ENCODE measurements at regions not wholly inside any gene's neighbourhood (a gene's known extent, or its start where the extent isn't known, plus 50 kb on each side); places are given as distances from the start of the nearest gene placed in this dataset.
"Not testable (repeated sequence)": the region's sequence is repeated elsewhere in the genome, so short reads cannot be mapped to it uniquely, and the experiment has no call there.

DNA sequence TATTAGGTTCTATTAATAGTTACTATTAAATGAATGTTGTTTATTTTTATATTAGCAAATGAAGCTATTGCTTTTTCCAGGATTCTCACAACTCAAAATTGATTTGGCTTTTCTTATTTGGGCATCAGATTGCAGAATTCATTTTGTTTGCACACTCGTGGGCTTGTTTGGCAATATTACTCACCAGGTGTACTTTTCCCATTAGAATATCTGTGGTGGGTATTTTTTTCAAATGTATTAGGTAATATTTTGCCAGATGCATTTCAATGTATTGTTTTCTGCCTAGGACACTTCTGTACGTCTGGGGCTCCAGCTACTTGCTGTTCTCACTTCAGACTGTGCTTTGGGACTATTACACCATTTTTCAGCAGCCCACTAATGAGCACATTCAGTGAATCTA, 108.0 kb upstream of the GHR start:
- no peaks in the 10 kb centered on the region for H3K4me1 ChIP-seq (ENCODE audit: control insufficient read depth in 3 of 3, insufficient read depth in 3 of 3, low read length in 3 of 3)
- H3K27ac ChIP-seq (ENCODE audit: low read depth, low read length): no peak overlapping the region

GRCh38 chr5:42317575-42317974, 105.7 kb upstream of the GHR start:
- Histone ChIP-seq H3K36me3 (ENCODE audit: control insufficient read depth in 3 of 3, insufficient read depth in 3 of 3, low read length in 3 of 3) (no peaks in the 10 kb centered on the region), H3K4me1 (ENCODE audit: control insufficient read depth in 3 of 3, insufficient read depth in 3 of 3, low read length in 3 of 3) (no peaks in the 10 kb centered on the region), H3K27me3 (ENCODE audit: control insufficient read depth in 3 of 3, insufficient read depth in 3 of 3, low read length in 3 of 3) (no peaks in the 10 kb centered on the region), H3K4me3 (ENCODE audit: low read length in 3 of 3) (no peak overlapping the region), H3K27ac (ENCODE audit: low read depth, low read length) (no peak overlapping the region), H3K9ac (ENCODE audit: low read depth in 1 of 3, low read length in 3 of 3) (no peak overlapping the region), H3K9me3 (ENCODE audit: control insufficient read depth in 3 of 3, low read length in 3 of 3) (peaks cover 0 to 4% (median 0%) of the 10 kb centered on the region in 3 donors)

More for the DNA sequence above, 108.0 kb upstream of the GHR start:
- H3K27me3 ChIP-seq (ENCODE audit: control insufficient read depth in 3 of 3, insufficient read depth in 3 of 3, low read length in 3 of 3): no peaks in the 10 kb centered on the region
- no peaks in the 10 kb centered on the region for H3K36me3 ChIP-seq (ENCODE audit: control insufficient read depth in 3 of 3, insufficient read depth in 3 of 3, low read length in 3 of 3)
- no peaks in the 10 kb centered on the region for H3K9me3 ChIP-seq (ENCODE audit: control insufficient read depth in 3 of 3, low read length in 3 of 3)
- H3K9ac ChIP-seq (ENCODE audit: low read depth in 1 of 3, low read length in 3 of 3): no peak overlapping the region
- no peak overlapping the region for H3K4me3 ChIP-seq (ENCODE audit: low read length in 3 of 3)

GRCh38 chr5:42319546-42319945, 103.7 kb upstream of the GHR start:
- H3K4me3 ChIP-seq (ENCODE audit: low read length in 3 of 3); H3K27me3 ChIP-seq (ENCODE audit: control insufficient read depth in 3 of 3, insufficient read depth in 3 of 3, low read length in 3 of 3); H3K9ac ChIP-seq (ENCODE audit: low read depth in 1 of 3, low read length in 3 of 3); H3K36me3 ChIP-seq (ENCODE audit: control insufficient read depth in 3 of 3, insufficient read depth in 3 of 3, low read length in 3 of 3); H3K27ac ChIP-seq (ENCODE audit: low read depth, low read length); H3K9me3 ChIP-seq (ENCODE audit: control insufficient read depth in 3 of 3, low read length in 3 of 3); H3K4me1 ChIP-seq (ENCODE audit: control insufficient read depth in 3 of 3, insufficient read depth in 3 of 3, low read length in 3 of 3): not testable (repeated sequence)

DNA sequence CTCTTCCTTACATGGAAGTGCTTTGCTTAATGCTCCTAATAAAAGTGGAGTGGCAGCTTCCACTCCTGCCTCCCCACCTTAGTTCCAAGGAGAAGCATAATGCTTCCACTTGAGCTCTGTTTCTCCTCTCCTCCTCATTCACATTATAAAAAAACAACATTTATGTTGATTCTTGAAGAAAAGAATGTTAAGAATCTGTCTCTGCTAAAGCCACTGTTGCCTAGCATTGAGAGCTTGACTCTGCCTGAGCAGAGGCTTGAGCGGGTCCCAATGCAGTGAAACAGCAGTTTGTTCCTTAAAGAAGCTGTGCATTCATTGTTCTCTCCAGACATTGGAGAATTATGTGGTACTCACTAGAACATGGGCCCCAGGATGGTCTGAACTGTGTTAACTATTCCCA, 101.5 kb upstream of the GHR start:
- H3K27me3 ChIP-seq (ENCODE audit: control insufficient read depth in 3 of 3, insufficient read depth in 3 of 3, low read length in 3 of 3): no peaks in the 10 kb centered on the region
- H3K4me1 ChIP-seq (ENCODE audit: control insufficient read depth in 3 of 3, insufficient read depth in 3 of 3, low read length in 3 of 3): no peaks in the 10 kb centered on the region
- no peak overlapping the region for H3K9ac ChIP-seq (ENCODE audit: low read depth in 1 of 3, low read length in 3 of 3)
- no peak overlapping the region for H3K4me3 ChIP-seq (ENCODE audit: low read length in 3 of 3)
- peaks cover 0 to 4% (median 0%) of the 10 kb centered on the region in 3 donors for H3K9me3 ChIP-seq (ENCODE audit: control insufficient read depth in 3 of 3, low read length in 3 of 3)
- no peaks in the 10 kb centered on the region for H3K36me3 ChIP-seq (ENCODE audit: control insufficient read depth in 3 of 3, insufficient read depth in 3 of 3, low read length in 3 of 3)
- H3K27ac ChIP-seq (ENCODE audit: low read depth, low read length): no peak overlapping the region

DNA sequence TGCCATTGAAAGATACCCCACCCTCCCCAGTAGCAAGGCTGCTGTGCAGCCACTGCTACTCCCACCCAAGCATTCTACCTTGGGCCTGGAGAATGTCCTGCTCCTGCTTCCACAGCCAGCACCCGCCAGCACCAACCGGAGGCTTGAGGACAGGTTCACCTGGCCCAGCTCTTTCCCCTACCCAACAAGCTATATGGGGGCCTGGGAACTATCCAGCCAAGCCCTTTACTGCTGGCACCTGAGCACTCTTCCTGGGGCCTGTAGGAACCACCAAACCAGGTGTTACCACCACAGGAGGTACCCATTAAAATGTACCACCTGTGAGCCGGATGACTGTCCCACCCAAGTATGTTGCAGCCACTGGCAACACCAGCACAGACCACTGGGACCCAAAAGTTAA, 86.1 kb upstream of the GHR start:
- no peak overlapping the region for H3K27ac ChIP-seq (ENCODE audit: low read depth, low read length)
- H3K9me3 ChIP-seq (ENCODE audit: control insufficient read depth in 3 of 3, low read length in 3 of 3): peaks cover 0 to 6% (median 0%) of the 10 kb centered on the region in 3 donors

GRCh38 chr5:42337607-42338006, 85.6 kb upstream of the GHR start:
- Histone ChIP-seq H3K9me3 (ENCODE audit: control insufficient read depth in 3 of 3, low read length in 3 of 3) (peaks cover 0 to 6% (median 0%) of the 10 kb centered on the region in 3 donors), H3K27me3 (ENCODE audit: control insufficient read depth in 3 of 3, insufficient read depth in 3 of 3, low read length in 3 of 3) (no peaks in the 10 kb centered on the region), H3K36me3 (ENCODE audit: control insufficient read depth in 3 of 3, insufficient read depth in 3 of 3, low read length in 3 of 3) (no peaks in the 10 kb centered on the region)

More for the DNA sequence above, 86.1 kb upstream of the GHR start:
- no peaks in the 10 kb centered on the region for H3K36me3 ChIP-seq (ENCODE audit: control insufficient read depth in 3 of 3, insufficient read depth in 3 of 3, low read length in 3 of 3)
- no peak overlapping the region for H3K9ac ChIP-seq (ENCODE audit: low read depth in 1 of 3, low read length in 3 of 3)
- no peak overlapping the region for H3K4me3 ChIP-seq (ENCODE audit: low read length in 3 of 3)
- H3K4me1 ChIP-seq (ENCODE audit: control insufficient read depth in 3 of 3, insufficient read depth in 3 of 3, low read length in 3 of 3): no peaks in the 10 kb centered on the region
- no peaks in the 10 kb centered on the region for H3K27me3 ChIP-seq (ENCODE audit: control insufficient read depth in 3 of 3, insufficient read depth in 3 of 3, low read length in 3 of 3)

GRCh38 chr5:42338136-42338535, 85.1 kb upstream of the GHR start:
- no peak overlapping the region for H3K9ac ChIP-seq (ENCODE audit: low read depth in 1 of 3, low read length in 3 of 3)
- no peak overlapping the region for H3K4me3 ChIP-seq (ENCODE audit: low read length in 3 of 3)
- H3K9me3 ChIP-seq (ENCODE audit: control insufficient read depth in 3 of 3, low read length in 3 of 3): peaks cover 0 to 6% (median 0%) of the 10 kb centered on the region in 3 donors
- H3K36me3 ChIP-seq (ENCODE audit: control insufficient read depth in 3 of 3, insufficient read depth in 3 of 3, low read length in 3 of 3): no peaks in the 10 kb centered on the region
- no peaks in the 10 kb centered on the region for H3K4me1 ChIP-seq (ENCODE audit: control insufficient read depth in 3 of 3, insufficient read depth in 3 of 3, low read length in 3 of 3)
- H3K27ac ChIP-seq (ENCODE audit: low read depth, low read length): no peak overlapping the region
- no peaks in the 10 kb centered on the region for H3K27me3 ChIP-seq (ENCODE audit: control insufficient read depth in 3 of 3, insufficient read depth in 3 of 3, low read length in 3 of 3)

More at GRCh38 chr5:42337607-42338006, 85.6 kb upstream of the GHR start:
- Histone ChIP-seq H3K9ac (ENCODE audit: low read depth in 1 of 3, low read length in 3 of 3) (no peak overlapping the region), H3K4me3 (ENCODE audit: low read length in 3 of 3) (peak overlapping the region in 1 of 3 donors; percentile 22), H3K27ac (ENCODE audit: low read depth, low read length) (no peak overlapping the region), H3K4me1 (ENCODE audit: control insufficient read depth in 3 of 3, insufficient read depth in 3 of 3, low read length in 3 of 3) (no peaks in the 10 kb centered on the region)

GRCh38 chr5:42349163-42349562, 74.1 kb upstream of the GHR start:
- Histone ChIP-seq H3K27me3 (ENCODE audit: control insufficient read depth in 3 of 3, insufficient read depth in 3 of 3, low read length in 3 of 3) (no peaks in the 10 kb centered on the region), H3K36me3 (ENCODE audit: control insufficient read depth in 3 of 3, insufficient read depth in 3 of 3, low read length in 3 of 3) (no peaks in the 10 kb centered on the region), H3K27ac (ENCODE audit: low read depth, low read length) (no peak overlapping the region), H3K9ac (ENCODE audit: low read depth in 1 of 3, low read length in 3 of 3) (no peak overlapping the region), H3K4me1 (ENCODE audit: control insufficient read depth in 3 of 3, insufficient read depth in 3 of 3, low read length in 3 of 3) (no peaks in the 10 kb centered on the region), H3K4me3 (ENCODE audit: low read length in 3 of 3) (no peak overlapping the region), H3K9me3 (ENCODE audit: control insufficient read depth in 3 of 3, low read length in 3 of 3) (no peaks in the 10 kb centered on the region)

DNA sequence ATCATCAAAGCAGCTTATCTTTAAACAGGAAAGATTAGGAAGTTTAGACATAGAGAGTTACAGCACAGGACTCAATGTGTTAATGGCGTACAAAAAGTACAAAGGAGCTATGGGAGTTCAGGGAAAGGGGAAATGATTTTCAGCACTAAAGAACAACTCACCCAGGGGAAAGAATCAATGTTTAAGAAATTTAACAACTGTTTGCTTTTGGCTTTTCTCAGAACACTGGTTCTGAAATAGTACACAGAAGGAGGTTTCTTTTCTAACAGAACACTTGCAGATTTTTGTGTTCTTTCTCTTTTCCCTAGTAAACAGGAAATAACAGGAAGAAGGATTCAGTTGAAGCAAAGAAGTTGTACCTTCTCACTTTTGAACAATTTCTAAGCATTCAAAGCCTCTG, 71.3 kb upstream of the GHR start:
- H3K27ac ChIP-seq (ENCODE audit: low read depth, low read length): no peak overlapping the region
- H3K36me3 ChIP-seq (ENCODE audit: control insufficient read depth in 3 of 3, insufficient read depth in 3 of 3, low read length in 3 of 3): no peaks in the 10 kb centered on the region
- H3K4me1 ChIP-seq (ENCODE audit: control insufficient read depth in 3 of 3, insufficient read depth in 3 of 3, low read length in 3 of 3): no peaks in the 10 kb centered on the region

GRCh38 chr5:42360056-42360455, 63.2 kb upstream of the GHR start:
- Histone ChIP-seq H3K27ac (ENCODE audit: low read depth, low read length) (no peak overlapping the region), H3K9ac (ENCODE audit: low read depth in 1 of 3, low read length in 3 of 3) (no peak overlapping the region), H3K4me1 (ENCODE audit: control insufficient read depth in 3 of 3, insufficient read depth in 3 of 3, low read length in 3 of 3) (no peaks in the 10 kb centered on the region), H3K36me3 (ENCODE audit: control insufficient read depth in 3 of 3, insufficient read depth in 3 of 3, low read length in 3 of 3) (no peaks in the 10 kb centered on the region), H3K9me3 (ENCODE audit: control insufficient read depth in 3 of 3, low read length in 3 of 3) (no peaks in the 10 kb centered on the region), H3K4me3 (ENCODE audit: low read length in 3 of 3) (no peak overlapping the region), H3K27me3 (ENCODE audit: control insufficient read depth in 3 of 3, insufficient read depth in 3 of 3, low read length in 3 of 3) (no peaks in the 10 kb centered on the region)

More for the DNA sequence above, 71.3 kb upstream of the GHR start:
- Histone ChIP-seq H3K27me3 (ENCODE audit: control insufficient read depth in 3 of 3, insufficient read depth in 3 of 3, low read length in 3 of 3) (no peaks in the 10 kb centered on the region), H3K4me3 (ENCODE audit: low read length in 3 of 3) (no peak overlapping the region), H3K9ac (ENCODE audit: low read depth in 1 of 3, low read length in 3 of 3) (no peak overlapping the region), H3K9me3 (ENCODE audit: control insufficient read depth in 3 of 3, low read length in 3 of 3) (no peaks in the 10 kb centered on the region)
